ENCODE measurements at regions not wholly inside any gene's neighbourhood (a gene's known extent, or its start where the extent isn't known, plus 50 kb on each side); places are given as distances from the start of the nearest gene placed in this dataset.

GRCh38 chr16:55031481-55031880 lies 100.8 kb downstream of the IRX5 start:
- Histone ChIP-seq H3K4me3 (no peak overlapping the region), H3K27ac (no peak overlapping the region), H3K4me1 (no peaks in the 10 kb centered on the region), H3K36me3 (no peaks in the 10 kb centered on the region), H3K9me3 (peaks cover 0 to 33% (median 6%) of the 10 kb centered on the region in 4 donors), H3K27me3 (peaks cover 0 to 5% of the 10 kb centered on the region in 2 donors)
- WGBS, 2 donors: 79 to 80% methylated on average over 6 of the region's 6 CpGs
- DNase-seq (ENCODE audit: low spot score in 2 of 2): no peak
- TF ChIP-seq POLR2A (IDR thresholded peaks at IDR 0.05) (no peak), CTCF (IDR thresholded peaks at IDR 0.05) (no peak), EP300 (IDR thresholded peaks at IDR 0.05) (no peak)

GRCh38 chr16:55033225-55034156 lies 102.8 kb downstream of the IRX5 start:
- H3K4me1 ChIP-seq: no peaks in the 10 kb centered on the region
- WGBS, 2 donors: 57 to 66% methylated on average over 28 of the region's 28 CpGs
- H3K9me3 ChIP-seq: peaks cover 0 to 15% (median 4%) of the 10 kb centered on the region in 4 donors
- H3K27me3 ChIP-seq: peaks cover 0 to 5% of the 10 kb centered on the region in 2 donors
- no peak for DNase-seq (ENCODE audit: low spot score in 2 of 2)
- no peak overlapping the region for H3K4me3 ChIP-seq
- H3K27ac ChIP-seq: no peak overlapping the region
- no peak for TF ChIP-seq CTCF (IDR thresholded peaks at IDR 0.05)
- no peak for TF ChIP-seq POLR2A (IDR thresholded peaks at IDR 0.05)
- no peak for TF ChIP-seq EP300 (IDR thresholded peaks at IDR 0.05)
- no peaks in the 10 kb centered on the region for H3K36me3 ChIP-seq

- DNase-seq (ENCODE audit: low spot score in 2 of 2): no peak
- H3K36me3 ChIP-seq: no peaks in the 10 kb centered on the region
- no peak for TF ChIP-seq POLR2A (IDR thresholded peaks at IDR 0.05)
- TF ChIP-seq EP300 (IDR thresholded peaks at IDR 0.05): no peak
- peaks cover 0 to 5% of the 10 kb centered on the region in 2 donors for H3K27me3 ChIP-seq
- 51 to 54% methylated on average over 9 of the region's 9 CpGs for WGBS, 2 donors
- no peak overlapping the region for H3K27ac ChIP-seq
- no peak overlapping the region for H3K4me3 ChIP-seq
- H3K9me3 ChIP-seq: peaks cover 0 to 5% (median 0%) of the 10 kb centered on the region in 4 donors
- no peaks in the 10 kb centered on the region for H3K4me1 ChIP-seq
Measured at GRCh38 chr16:55035029-55035428, 104.4 kb downstream of the IRX5 start.

GRCh38 chr16:55035956-55036355 lies 105.3 kb downstream of the IRX5 start:
- Histone ChIP-seq H3K4me1 (no peaks in the 10 kb centered on the region), H3K27me3 (peaks cover 0 to 5% of the 10 kb centered on the region in 2 donors), H3K36me3 (no peaks in the 10 kb centered on the region), H3K4me3 (no peak overlapping the region), H3K27ac (no peak overlapping the region), H3K9me3 (no peaks in the 10 kb centered on the region)
- 44 to 55% methylated on average over 4 of the region's 4 CpGs for WGBS, 2 donors
- no peak for TF ChIP-seq POLR2A (IDR thresholded peaks at IDR 0.05)
- no peak for TF ChIP-seq CTCF (IDR thresholded peaks at IDR 0.05)
- no peak for TF ChIP-seq EP300 (IDR thresholded peaks at IDR 0.05)
- no peak for DNase-seq (ENCODE audit: low spot score in 2 of 2)

- H3K4me3 ChIP-seq: no peak overlapping the region
- H3K4me1 ChIP-seq: no peaks in the 10 kb centered on the region
- WGBS, 2 donors: 31 to 54% methylated on average over 5 to 10 of the region's 14 CpGs
- TF ChIP-seq CTCF (IDR thresholded peaks at IDR 0.05): no peak
- H3K9me3 ChIP-seq: no peaks in the 10 kb centered on the region
- no peak for DNase-seq (ENCODE audit: low spot score in 2 of 2)
- peaks cover 0 to 5% of the 10 kb centered on the region in 2 donors for H3K27me3 ChIP-seq
- no peaks in the 10 kb centered on the region for H3K36me3 ChIP-seq
- H3K27ac ChIP-seq: no peak overlapping the region
Measured at GRCh38 chr16:55036371-55036821, 105.7 kb downstream of the IRX5 start.

Data from tibial nerve (tissue), 4 donors.